ENCODE measurements at regions not wholly inside any gene's neighbourhood (a gene's known extent, or its start where the extent isn't known, plus 50 kb on each side); places are given as distances from the start of the nearest gene placed in this dataset.
"Not testable (repeated sequence)": the region's sequence is repeated elsewhere in the genome, so short reads cannot be mapped to it uniquely, and the experiment has no call there.

DNA sequence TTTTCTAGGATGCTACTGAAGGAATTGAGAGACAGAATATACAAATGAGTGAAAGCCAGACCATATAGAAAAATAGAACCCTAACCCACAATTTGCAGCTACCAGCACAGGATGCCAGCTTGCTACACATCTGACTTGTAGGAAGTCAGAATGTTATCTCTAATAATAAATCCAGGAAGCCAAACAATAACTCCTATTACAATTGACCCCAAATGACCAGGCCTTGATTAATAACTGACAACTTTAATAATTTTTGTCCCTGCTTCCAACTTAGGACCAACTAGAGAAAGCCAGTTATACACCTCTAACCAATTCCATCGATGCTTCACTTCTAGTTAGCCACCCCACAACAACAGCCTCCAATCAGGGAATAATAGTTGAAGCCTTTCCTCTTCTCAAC is 193.4 kb downstream of the CASP12 start:
- no peak for DNase-seq (ENCODE audit: low read depth in 2 of 2, low spot score in 1 of 2)

DNA sequence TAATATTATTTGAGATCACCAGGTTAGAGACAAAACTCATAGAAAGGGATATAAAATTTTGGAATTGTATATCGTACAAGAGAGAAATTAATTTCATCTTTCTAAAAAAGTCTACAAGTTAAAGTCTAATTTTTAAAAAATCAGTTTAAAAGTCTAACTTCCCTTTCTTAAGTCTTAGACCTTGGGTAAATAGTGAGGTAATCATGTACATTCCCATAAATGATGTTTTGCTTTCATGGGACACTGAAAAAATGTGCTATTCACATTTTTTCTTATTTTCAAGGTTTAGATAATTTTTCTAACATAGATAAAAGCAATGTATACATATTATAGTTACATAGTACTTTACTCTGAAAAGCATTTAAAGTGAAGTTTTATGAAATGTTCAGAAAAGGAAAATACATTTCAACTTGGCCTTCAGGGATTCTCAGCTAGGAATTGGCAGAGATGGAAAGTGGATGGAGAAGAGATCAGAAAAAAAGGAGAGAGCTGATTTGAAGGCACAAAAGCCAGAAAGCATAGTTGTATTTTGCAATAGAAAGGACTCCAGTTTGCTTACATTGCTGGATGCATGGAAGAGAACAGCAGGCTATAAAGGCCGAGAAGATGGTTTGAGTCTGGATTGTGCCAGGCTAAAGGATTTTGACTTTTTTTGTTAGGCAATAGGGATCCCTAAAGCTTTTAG is 194.0 kb downstream of the CASP12 start:
- no peak for DNase-seq (ENCODE audit: low read depth in 2 of 2, low spot score in 1 of 2)

GRCh38 chr11:104700609-104701008 is 197.7 kb downstream of the CASP12 start:
- DNase-seq (ENCODE audit: low read depth in 2 of 2, low spot score in 1 of 2) = no peak

DNA sequence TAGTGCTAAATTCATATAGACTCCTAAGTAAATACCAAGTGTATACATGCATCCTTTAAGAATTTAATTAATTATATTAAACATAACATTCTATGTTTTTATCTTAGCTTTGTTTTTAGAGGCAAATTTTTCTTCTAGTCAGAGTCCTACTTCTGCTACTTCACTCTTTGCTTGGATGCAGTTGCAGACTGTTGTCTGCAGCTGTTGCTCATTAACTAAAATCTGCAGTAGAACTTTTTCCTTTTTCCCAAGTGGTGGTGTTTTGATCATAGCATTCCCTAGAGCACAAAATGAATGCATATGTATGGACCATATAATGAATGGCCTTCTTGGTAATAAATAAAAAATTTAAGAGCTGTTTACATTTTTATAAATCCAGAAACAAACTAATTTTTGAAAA is 198.3 kb downstream of the CASP12 start:
- DNase-seq (ENCODE audit: low read depth in 2 of 2, low spot score in 1 of 2) = no peak

DNA sequence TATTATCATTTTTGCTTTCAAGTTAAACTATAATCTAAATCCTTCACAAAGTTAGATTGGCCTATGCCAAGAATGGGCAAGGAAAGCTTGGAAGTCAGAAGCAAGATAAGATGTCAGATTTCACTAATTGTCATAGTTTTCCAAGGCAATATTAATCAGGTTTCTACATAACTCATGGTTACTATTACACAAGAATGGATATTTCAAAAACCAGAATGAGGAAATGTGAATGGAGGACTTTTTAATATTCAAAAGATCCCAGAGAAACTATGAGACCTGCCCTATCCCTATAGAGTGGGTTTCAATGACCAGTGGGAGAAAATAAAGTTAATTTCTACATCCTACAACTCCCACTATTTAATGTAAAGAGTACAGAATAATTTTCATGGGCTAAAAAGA is 203.2 kb downstream of the CASP12 start:
- no peak for DNase-seq (ENCODE audit: low read depth in 2 of 2, low spot score in 1 of 2)

- no peak for DNase-seq (ENCODE audit: low read depth in 2 of 2, low spot score in 1 of 2)
Measured at GRCh38 chr11:104694259-104695064, 203.8 kb downstream of the CASP12 start.

- DNase-seq (ENCODE audit: low read depth in 2 of 2, low spot score in 1 of 2) = no peak
Measured at GRCh38 chr11:104692751-104693150, 205.5 kb downstream of the CASP12 start.

- no peak for DNase-seq (ENCODE audit: low read depth in 2 of 2, low spot score in 1 of 2)
Measured at GRCh38 chr11:104691129-104691528, 207.1 kb downstream of the CASP12 start.

DNA sequence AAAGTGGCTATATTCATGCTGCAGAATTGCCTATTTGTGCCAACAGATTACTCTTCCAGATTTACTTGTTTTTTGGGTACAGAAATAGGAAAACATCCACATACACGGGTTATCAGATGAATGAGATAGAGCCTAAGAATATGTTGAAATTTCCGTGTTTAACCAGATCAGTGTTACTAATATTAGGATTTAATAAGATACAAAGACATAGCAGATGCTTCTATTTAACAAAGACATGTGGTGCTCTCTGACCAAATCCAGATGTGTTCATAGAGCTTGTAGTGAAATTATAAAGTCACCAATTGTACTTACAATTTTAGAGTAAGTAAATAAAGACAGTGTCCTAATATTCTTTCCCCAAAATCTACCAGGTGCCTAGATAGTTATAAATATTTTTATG is 208.0 kb downstream of the CASP12 start:
- no peak for DNase-seq (ENCODE audit: low read depth in 2 of 2, low spot score in 1 of 2)

GRCh38 chr11:104688731-104689130 is 209.5 kb downstream of the CASP12 start:
- DNase-seq (ENCODE audit: low read depth in 2 of 2, low spot score in 1 of 2) = no peak

- DNase-seq (ENCODE audit: low read depth in 2 of 2, low spot score in 1 of 2) = no peak
Measured at GRCh38 chr11:104682206-104682605, 216.1 kb downstream of the CASP12 start.

DNA sequence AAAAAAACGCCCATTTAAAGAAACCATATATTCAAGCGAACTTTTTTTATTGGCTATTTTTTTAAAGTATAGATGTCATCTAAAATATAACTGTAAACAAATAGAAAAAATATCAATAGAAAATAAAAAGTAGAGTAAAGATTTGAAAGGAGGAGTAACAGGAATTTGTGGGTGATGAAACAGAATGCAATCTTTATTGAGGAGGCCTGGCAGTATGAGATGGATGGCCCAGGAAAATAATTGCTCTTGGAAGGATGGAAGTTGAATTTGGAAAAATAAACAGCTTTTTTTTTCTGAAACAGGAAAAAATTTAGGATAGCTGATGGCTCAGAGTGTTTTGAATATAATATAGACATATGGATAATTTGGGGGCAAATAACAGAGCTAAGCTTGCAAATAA is 219.0 kb downstream of the CASP12 start:
- DNase-seq (ENCODE audit: low read depth in 2 of 2, low spot score in 1 of 2) = no peak

GRCh38 chr11:104678408-104678807 is 219.9 kb downstream of the CASP12 start:
- DNase-seq (ENCODE audit: low read depth in 2 of 2, low spot score in 1 of 2) = no peak

GRCh38 chr11:104677069-104677468 is 221.2 kb downstream of the CASP12 start:
- not testable (repeated sequence) for DNase-seq (ENCODE audit: low read depth in 2 of 2, low spot score in 1 of 2)

GRCh38 chr11:104672897-104673296 is 225.4 kb downstream of the CASP12 start:
- DNase-seq (ENCODE audit: low read depth in 2 of 2, low spot score in 1 of 2) = no peak

DNA sequence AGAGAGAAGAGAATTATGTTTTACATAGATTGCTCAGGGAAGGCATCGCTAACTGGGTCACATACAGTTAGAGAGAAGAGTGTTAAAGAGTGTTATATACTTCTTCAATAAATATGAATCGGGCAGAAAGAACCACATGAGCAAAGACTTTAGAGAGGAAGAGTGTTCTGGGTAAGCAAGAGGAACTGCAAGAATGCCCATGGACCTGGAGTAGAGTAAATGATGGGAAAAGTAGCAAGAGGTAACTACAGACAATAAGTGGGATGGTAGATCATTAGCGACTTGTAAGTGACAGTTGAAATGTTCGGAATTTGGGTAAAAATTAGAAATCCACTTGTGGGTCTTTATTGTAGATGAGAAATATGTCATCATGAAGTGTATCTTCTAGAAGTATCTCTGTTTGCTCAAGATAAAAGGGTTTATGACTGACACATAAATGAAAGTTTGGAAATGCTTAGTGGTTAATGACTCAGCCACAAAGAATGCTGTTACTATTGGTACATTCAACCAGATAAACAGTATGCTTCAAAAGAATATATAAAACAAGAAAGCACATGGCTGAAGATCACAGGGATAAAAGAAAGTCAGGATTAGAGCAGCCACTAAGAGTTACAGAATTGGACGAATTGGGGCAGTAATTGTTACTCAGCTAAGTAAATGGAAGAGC is 229.3 kb downstream of the CASP12 start:
- DNase-seq (ENCODE audit: low read depth in 2 of 2, low spot score in 1 of 2) = no peak

DNA sequence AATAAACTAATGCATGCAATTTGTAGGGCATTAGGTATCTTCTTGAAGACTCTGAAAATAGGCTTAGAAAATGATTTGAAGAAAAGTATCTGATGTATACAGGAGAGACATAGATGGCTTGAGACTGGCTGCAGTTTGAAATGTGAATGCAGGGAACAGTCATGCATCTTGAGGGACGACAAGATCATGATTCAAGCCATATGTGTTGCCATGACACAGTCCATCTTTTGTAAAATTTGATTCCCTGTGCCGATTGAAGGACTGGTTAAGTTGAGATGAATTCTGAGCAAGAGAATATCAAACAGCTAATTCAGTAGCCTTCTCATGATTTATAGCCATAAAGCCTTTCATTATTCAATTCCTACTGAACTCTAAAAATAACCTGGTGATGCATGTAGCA is 231.6 kb downstream of the CASP12 start:
- no peak for DNase-seq (ENCODE audit: low read depth in 2 of 2, low spot score in 1 of 2)

DNA sequence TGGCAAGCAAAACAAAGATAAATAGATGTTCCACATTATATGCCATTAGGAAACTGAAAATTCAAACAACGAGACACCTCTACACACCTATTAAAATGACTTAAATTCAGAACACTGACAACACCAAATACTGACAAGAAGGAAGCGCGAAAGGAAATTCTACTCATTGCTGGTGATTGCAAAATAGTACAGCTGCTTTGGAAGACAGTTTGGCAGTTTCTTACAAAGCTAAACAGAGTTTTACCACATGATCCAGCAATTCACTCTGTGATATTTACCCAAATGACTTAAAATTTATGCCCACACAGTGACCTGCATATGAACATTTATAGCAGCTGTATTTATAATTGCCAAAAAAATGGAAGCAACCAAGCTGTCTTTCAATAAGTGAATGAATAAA is 232.6 kb downstream of the CASP12 start:
- no peak for DNase-seq (ENCODE audit: low read depth in 2 of 2, low spot score in 1 of 2)

GRCh38 chr11:104663190-104664140 is 234.8 kb downstream of the CASP12 start:
- no peak for DNase-seq (ENCODE audit: low read depth in 2 of 2, low spot score in 1 of 2)

GRCh38 chr11:104661901-104662300 is 236.4 kb downstream of the CASP12 start:
- DNase-seq (ENCODE audit: low read depth in 2 of 2, low spot score in 1 of 2) = no peak

DNA sequence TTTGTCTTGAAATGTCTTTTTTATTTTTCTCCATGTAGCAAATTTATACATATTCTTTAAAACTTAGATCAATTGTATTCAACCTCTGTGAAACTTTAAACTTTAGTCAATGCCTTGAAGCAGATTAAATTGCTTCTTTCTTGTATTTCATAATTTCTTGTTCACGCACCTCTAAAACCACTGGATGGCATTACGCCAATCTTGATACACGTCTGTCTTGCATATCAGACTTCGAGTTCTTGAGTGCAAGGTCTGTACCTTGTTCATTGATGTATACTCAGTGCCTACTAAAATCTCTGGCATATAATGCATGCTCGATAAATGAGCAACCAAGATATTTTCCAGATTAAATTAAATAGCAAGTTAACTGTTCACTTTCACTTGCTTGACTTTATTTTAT is 236.8 kb downstream of the CASP12 start:
- no peak for DNase-seq (ENCODE audit: low read depth in 2 of 2, low spot score in 1 of 2)
